NB4 (cell line): ENCODE measurements at regions not wholly inside any gene's neighbourhood (a gene's known extent, or its start where the extent isn't known, plus 50 kb on each side); places are given as distances from the start of the nearest gene placed in this dataset.

ENCODE experiments used
- CTCF ChIP-seq: IDR thresholded peaks from one replicate; pipeline ENCODE4 v1.5.1; 2012; ENCODE audit warnings: low read depth, low read length
- MYC ChIP-seq: IDR thresholded peaks from 2 replicates; pipeline ENCODE4 v1.6.1; 2011; ENCODE audit warnings: low read depth, low read length
- POLR2A ChIP-seq: IDR thresholded peaks from 2 replicates; pipeline ENCODE4 v1.6.1; 2011; ENCODE audit warnings: mild to moderate bottlenecking; ENCODE audit not compliant: insufficient read length; ENCODE audit errors: extremely low read depth
- TF ChIP-seq, protein P1 (sequence below): IDR thresholded peaks from 2 replicates; pipeline ENCODE4 v1.6.1; 2011; ENCODE audit warnings: low read depth, low read length

GRCh38 chr11:110807801-110808200, 95.6 kb upstream of the ARHGAP20 start:
- no peak for TF ChIP-seq POLR2A
- no peak for TF ChIP-seq CTCF
- TF ChIP-seq MYC, result no peak
- TF ChIP-seq, protein P1, sequence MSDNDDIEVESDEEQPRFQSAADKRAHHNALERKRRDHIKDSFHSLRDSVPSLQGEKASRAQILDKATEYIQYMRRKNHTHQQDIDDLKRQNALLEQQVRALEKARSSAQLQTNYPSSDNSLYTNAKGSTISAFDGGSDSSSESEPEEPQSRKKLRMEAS, result no peak
